Spleen (tissue), 11 donors: ENCODE measurements at regions not wholly inside any gene's neighbourhood (a gene's known extent, or its start where the extent isn't known, plus 50 kb on each side); places are given as distances from the start of the nearest gene placed in this dataset.
"Not testable (repeated sequence)": the region's sequence is repeated elsewhere in the genome, so short reads cannot be mapped to it uniquely, and the experiment has no call there.

Experiments used
- DNase-seq: peaks from one replicate; pipeline ENCODE4 v3.0.0-alpha.2; 2020
- H3K27ac ChIP-seq, 8 donors: fragments of 200-600 bp; sonication (generic) in 7 of 8; 1 replicate in 4 of 8; 2 replicates in 4 of 8; pipeline versions ENCODE4 v1.5.0 to v1.8.0; 2016 to 2021; ENCODE audit warnings: inconsistent platforms in 4 of 8, mild to moderate bottlenecking in 4 of 8, moderate library complexity in 1 of 8
- H3K27me3 ChIP-seq, 7 donors: fragments of 200-600 bp; sonication (generic) in 6 of 7; replicated peaks in 1 of 7; 1 replicate in 4 of 7; 2 replicates in 3 of 7; pipeline versions ENCODE4 v1.5.0 to v1.8.0; 2016 to 2021; ENCODE audit warnings: inconsistent platforms in 3 of 7, mild to moderate bottlenecking in 1 of 7
- H3K36me3 ChIP-seq, 6 donors: fragments of 200-600 bp; sonication (generic) in 5 of 6; 1 replicate in 4 of 6; 2 replicates in 2 of 6; pipeline versions ENCODE4 v1.5.0 to v1.8.0; 2016 to 2021; ENCODE audit warnings: inconsistent platforms in 2 of 6
- H3K4me1 ChIP-seq, 6 donors: fragments of 200-600 bp; sonication (generic) in 5 of 6; 1 replicate in 3 of 6; 2 replicates in 3 of 6; pipeline versions ENCODE4 v1.5.0 to v1.8.0; 2016 to 2021; ENCODE audit warnings: inconsistent platforms in 3 of 6
- H3K4me3 ChIP-seq, 8 donors: fragments of 200-600 bp; sonication (generic) in 7 of 8; 1 replicate in 4 of 8; 2 replicates in 4 of 8; pipeline versions ENCODE4 v1.5.0 to v1.8.0; 2016 to 2021; ENCODE audit warnings: inconsistent platforms in 4 of 8, mild to moderate bottlenecking in 4 of 8, moderate library complexity in 2 of 8
- H3K9me3 ChIP-seq, 8 donors: fragments of 200-600 bp; sonication (generic) in 7 of 8; 1 replicate in 4 of 8; 2 replicates in 4 of 8; pipeline versions ENCODE4 v1.5.0 to v1.8.0; 2016 to 2021; ENCODE audit warnings: inconsistent platforms in 4 of 8
- CTCF ChIP-seq, 11 experiments: fragments of 200-600 bp in 7 of 11; fragments of 450-650 bp in 4 of 11; sonication (generic) in 4 of 11; IDR thresholded peaks in 8 of 11; conservative IDR thresholded peaks in 3 of 11; 1 replicate in 7 of 11; 2 replicates in 4 of 11; pipeline versions ENCODE4 v1.4.0 to v1.8.0; 2016 to 2021; ENCODE audit warnings: antibody characterized with exemption in 11 of 11, inconsistent platforms in 4 of 11, mild to moderate bottlenecking in 1 of 11
- POLR2A ChIP-seq, 3 donors: fragments of 450-650 bp; IDR thresholded peaks; one replicate each; pipeline ENCODE4 v1.5.1; 2017; ENCODE audit warnings: antibody characterized with exemption in 3 of 3, mild to moderate bottlenecking in 1 of 3
- POLR2AphosphoS5 ChIP-seq, 3 donors: sonication (generic); formaldehyde crosslinking; IDR thresholded peaks; one replicate each; pipeline ENCODE4 v1.5.1; 2017; ENCODE audit warnings: antibody characterized with exemption in 3 of 3
- WGBS, 5 donors: extraction: QIAGEN DNeasy Blood & Tissue Kit in 3 of 5; methylation state at CpG; one replicate each; pipeline versions ENCODE4 v1.1.5 to v1.1.7; 2013 to 2018; 5-methylcytosine and 5-hydroxymethylcytosine counted together
- intact Hi-C: fragments of 100-400 bp; cut with DNase I; formaldehyde crosslinking; loops from one replicate; pipeline ENCODE4 v1.15.0; 2023; ENCODE audit warnings: low total_unique reads
- donor health status: healthy with polysubstance abuse.
- donor health status: DM: no; HTN: no; CAD: no; lungs with moderate emphysema.
- donor health status: DM: no; HTN: no; CAD: no.
- donor health status: Bipolar disorder and iron deficiency.
- donor health status: healthy.
- donor health status: DM: no; HTN: no; CAD: no.
- donor health status: DM: yes; HTN: yes; CAD: no.

GRCh38 chr7:84912018-84912417, 274.8 kb downstream of the SEMA3D start:
- no peak overlapping the region for H3K4me3 ChIP-seq
- intact Hi-C loops, result no loop called here
- H3K27ac ChIP-seq, result no peak overlapping the region
- H3K9me3 ChIP-seq, result no peaks in the 10 kb centered on the region
- no peak for DNase-seq
- H3K36me3 ChIP-seq, result no peaks in the 10 kb centered on the region
- no peak for TF ChIP-seq POLR2A (IDR thresholded peaks at IDR 0.05)
- no peak for TF ChIP-seq CTCF (IDR thresholded peaks at IDR 0.05 in 8 of 11, conservative IDR thresholded peaks at IDR 0.05 in 3 of 11)
- no peaks in the 10 kb centered on the region for H3K27me3 ChIP-seq
- H3K4me1 ChIP-seq, result no peaks in the 10 kb centered on the region

GRCh38 chr7:84911077-84911476, 275.8 kb downstream of the SEMA3D start:
- intact Hi-C loops, result no loop called here
- Histone ChIP-seq H3K36me3 (no peaks in the 10 kb centered on the region), H3K27me3 (no peaks in the 10 kb centered on the region), H3K9me3 (no peaks in the 10 kb centered on the region), H3K4me1 (no peaks in the 10 kb centered on the region), H3K4me3 (no peak overlapping the region), H3K27ac (no peak overlapping the region)
- no peak for DNase-seq
- whole genome bisulfite sequencing, 5 donors, result 82 to 92% (median 87%) methylated on average over 4 of the region's 4 CpGs
- TF ChIP-seq POLR2AphosphoS5 (IDR thresholded peaks at IDR 0.05) (no peak), POLR2A (IDR thresholded peaks at IDR 0.05) (no peak), CTCF (IDR thresholded peaks at IDR 0.05 in 8 of 11, conservative IDR thresholded peaks at IDR 0.05 in 3 of 11) (no peak)

- WGBS, 5 donors, result 86 to 93% (median 90%) methylated on average over 5 of the region's 5 CpGs
- H3K9me3 ChIP-seq, H3K36me3 ChIP-seq, H3K27ac ChIP-seq, H3K4me1 ChIP-seq, DNase-seq, intact Hi-C loops, H3K27me3 ChIP-seq, H3K4me3 ChIP-seq: not testable (repeated sequence)
Measured at GRCh38 chr7:84910322-84910721, 276.5 kb downstream of the SEMA3D start.

- no peaks in the 10 kb centered on the region for H3K4me1 ChIP-seq
- no peak for DNase-seq
- no peak overlapping the region for H3K4me3 ChIP-seq
- intact Hi-C loops, result no loop called here
- H3K9me3 ChIP-seq, result peaks cover 0 to 6% (median 0%) of the 10 kb centered on the region in 8 donors
- no peaks in the 10 kb centered on the region for H3K27me3 ChIP-seq
- H3K36me3 ChIP-seq, result no peaks in the 10 kb centered on the region
- TF ChIP-seq POLR2A (IDR thresholded peaks at IDR 0.05) (no peak), CTCF (IDR thresholded peaks at IDR 0.05 in 8 of 11, conservative IDR thresholded peaks at IDR 0.05 in 3 of 11) (no peak), POLR2AphosphoS5 (IDR thresholded peaks at IDR 0.05) (no peak)
- H3K27ac ChIP-seq, result no peak overlapping the region
Measured at GRCh38 chr7:84908196-84908793, 278.6 kb downstream of the SEMA3D start.

GRCh38 chr7:84906889-84907288, 280.0 kb downstream of the SEMA3D start:
- no peaks in the 10 kb centered on the region for H3K27me3 ChIP-seq
- intact Hi-C loops, result no loop called here
- no peak for DNase-seq
- no peaks in the 10 kb centered on the region for H3K4me1 ChIP-seq
- no peak overlapping the region for H3K27ac ChIP-seq
- TF ChIP-seq CTCF (IDR thresholded peaks at IDR 0.05 in 8 of 11, conservative IDR thresholded peaks at IDR 0.05 in 3 of 11), result no peak
- no peak for TF ChIP-seq POLR2AphosphoS5 (IDR thresholded peaks at IDR 0.05)
- no peak for TF ChIP-seq POLR2A (IDR thresholded peaks at IDR 0.05)
- no peak overlapping the region for H3K4me3 ChIP-seq
- 82 to 95% (median 89%) methylated on average over 4 of the region's 4 CpGs for WGBS, 5 donors
- H3K9me3 ChIP-seq, result peaks cover 0 to 8% (median 0%) of the 10 kb centered on the region in 8 donors
- H3K36me3 ChIP-seq, result no peaks in the 10 kb centered on the region
